NCI-H2196 treated with DMSO at 0.1 percent for 48 hours (cell line): ENCODE measurements at regions not wholly inside any gene's neighbourhood (a gene's known extent, or its start where the extent isn't known, plus 50 kb on each side); places are given as distances from the start of the nearest gene placed in this dataset.
"Not testable (repeated sequence)": the region's sequence is repeated elsewhere in the genome, so short reads cannot be mapped to it uniquely, and the experiment has no call there.

Source experiments
- DNase-seq: peaks from one replicate; lab custom pipeline; 2025; ENCODE audit not compliant: unreplicated experiment; lab: John Stamatoyannopoulos, UW

- DNase-seq, result not testable (repeated sequence)
Observed at GRCh38 chr7:15054304-15054703, 151.8 kb upstream of the DGKB start.

GRCh38 chr7:15049157-15049556 lies 146.6 kb upstream of the DGKB start:
- DNase-seq, result no peak

- no peak for DNase-seq
Observed at GRCh38 chr7:15046861-15047260, 144.3 kb upstream of the DGKB start.

DNA sequence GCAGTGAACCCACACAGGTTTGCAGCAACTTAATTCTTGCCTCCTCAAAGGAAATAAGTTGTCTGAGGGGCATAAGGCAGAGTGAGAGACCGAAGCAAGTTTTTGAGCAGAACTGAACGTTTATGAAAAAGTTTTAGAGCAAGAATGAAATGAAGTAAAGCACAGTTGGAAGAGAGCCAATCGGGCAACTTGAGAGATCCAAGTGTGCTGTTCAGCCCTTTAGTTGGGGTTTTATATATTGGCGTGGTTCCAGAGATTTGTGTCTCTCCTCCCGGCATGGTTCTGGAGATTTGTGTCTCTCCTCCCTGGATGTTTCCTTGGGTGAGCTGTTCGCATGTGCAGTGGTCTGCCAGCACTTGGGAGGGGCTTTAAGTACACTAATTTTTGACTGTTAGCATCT lies 141.4 kb upstream of the DGKB start:
- no peak for DNase-seq

- DNase-seq, result no peak
Observed at GRCh38 chr7:15042285-15043065, 139.9 kb upstream of the DGKB start.

DNA sequence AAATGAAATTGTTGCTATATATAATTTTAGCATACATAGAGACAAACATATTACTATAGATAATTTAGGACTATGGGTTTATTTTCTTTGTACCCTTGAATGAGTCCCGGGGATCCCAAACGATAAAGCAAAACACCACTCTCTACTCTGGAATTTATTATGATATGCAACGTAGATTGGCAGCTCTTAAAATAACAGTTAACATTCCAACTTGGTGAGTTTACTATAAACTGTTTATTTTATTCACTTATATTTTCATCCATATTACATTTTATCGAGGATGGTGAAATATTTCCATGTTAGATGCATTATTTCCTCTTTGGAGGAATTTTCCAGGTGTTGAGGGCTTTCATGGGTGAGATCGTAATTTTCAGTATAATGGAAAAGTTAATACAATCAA lies 138.7 kb upstream of the DGKB start:
- no peak for DNase-seq

DNA sequence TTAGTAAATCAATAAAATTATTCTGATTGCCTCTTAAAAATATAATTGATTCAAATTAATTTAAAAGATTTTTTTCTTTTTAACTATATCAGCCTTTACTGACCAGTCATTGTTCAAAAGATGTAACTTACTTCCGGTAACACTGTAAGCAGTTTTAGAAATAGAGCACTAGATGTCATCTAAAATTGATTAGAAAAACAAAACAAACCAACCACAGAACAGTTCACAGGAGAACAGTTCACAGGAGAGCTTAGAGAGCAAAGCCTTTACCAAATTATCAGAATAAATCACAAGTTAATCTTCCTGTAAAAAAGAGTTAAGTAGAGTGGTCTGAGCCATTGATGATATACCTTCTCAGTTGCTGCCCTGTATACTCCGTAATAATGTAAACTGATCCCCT lies 133.3 kb upstream of the DGKB start:
- no peak for DNase-seq

DNA sequence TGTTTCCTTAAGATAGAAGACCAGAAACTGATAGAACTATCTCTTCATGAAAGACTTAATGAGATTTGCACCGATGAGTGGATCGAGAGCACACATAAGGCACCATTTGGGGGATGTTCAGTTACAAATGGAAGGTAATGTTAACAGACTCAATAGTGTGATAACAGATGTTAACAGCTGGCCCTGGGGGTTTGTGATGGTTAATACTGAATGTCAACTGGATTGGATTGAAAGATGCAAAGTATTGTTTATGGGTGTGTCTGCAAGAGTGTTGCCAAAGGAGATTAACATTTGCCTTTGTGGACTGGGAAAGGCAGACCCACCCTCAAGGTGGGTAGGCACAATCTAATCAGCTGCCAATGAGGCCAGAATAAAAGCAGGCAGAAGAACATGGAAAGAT lies 130.5 kb upstream of the DGKB start:
- no peak for DNase-seq

DNA sequence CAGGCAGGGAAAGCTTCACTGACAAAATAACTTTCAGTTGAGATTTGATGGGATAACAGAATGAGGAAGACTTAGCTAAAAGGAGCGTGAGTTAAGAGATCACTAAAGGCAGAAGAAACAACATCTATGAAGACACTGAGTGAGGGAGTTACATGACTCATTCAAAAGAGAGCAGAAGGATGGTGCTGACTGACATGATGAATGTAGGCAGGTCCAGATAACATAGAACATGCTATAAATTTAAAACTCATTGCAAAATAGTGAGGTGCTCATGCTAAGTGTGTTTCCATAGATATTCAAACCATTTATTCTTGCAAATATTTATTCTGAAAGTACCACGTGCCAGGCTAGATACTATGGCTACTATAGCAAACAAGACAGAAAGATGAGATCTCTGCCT lies 116.4 kb upstream of the DGKB start:
- DNase-seq, result no peak

DNA sequence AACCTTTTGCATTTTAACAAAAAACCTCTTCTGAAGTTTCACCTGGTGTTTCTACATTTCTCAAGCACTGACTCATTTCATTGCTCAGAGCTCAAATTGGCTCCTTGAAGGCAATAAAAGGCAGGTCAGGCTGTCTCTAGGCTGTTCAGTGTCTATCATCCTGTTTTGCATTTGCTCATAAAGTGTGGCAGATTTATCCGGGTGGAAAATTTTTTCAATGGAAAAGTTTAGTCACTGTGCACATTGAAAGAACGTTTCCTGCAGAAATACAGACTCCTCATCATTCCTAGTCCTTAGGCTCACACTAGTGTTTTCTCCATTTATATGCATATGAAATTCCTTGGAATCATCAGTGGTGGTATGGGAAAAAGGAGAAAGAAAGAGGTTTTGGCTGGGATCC lies 114.2 kb upstream of the DGKB start:
- DNase-seq, result no peak

GRCh38 chr7:15016315-15016667 lies 113.7 kb upstream of the DGKB start:
- no peak for DNase-seq

DNA sequence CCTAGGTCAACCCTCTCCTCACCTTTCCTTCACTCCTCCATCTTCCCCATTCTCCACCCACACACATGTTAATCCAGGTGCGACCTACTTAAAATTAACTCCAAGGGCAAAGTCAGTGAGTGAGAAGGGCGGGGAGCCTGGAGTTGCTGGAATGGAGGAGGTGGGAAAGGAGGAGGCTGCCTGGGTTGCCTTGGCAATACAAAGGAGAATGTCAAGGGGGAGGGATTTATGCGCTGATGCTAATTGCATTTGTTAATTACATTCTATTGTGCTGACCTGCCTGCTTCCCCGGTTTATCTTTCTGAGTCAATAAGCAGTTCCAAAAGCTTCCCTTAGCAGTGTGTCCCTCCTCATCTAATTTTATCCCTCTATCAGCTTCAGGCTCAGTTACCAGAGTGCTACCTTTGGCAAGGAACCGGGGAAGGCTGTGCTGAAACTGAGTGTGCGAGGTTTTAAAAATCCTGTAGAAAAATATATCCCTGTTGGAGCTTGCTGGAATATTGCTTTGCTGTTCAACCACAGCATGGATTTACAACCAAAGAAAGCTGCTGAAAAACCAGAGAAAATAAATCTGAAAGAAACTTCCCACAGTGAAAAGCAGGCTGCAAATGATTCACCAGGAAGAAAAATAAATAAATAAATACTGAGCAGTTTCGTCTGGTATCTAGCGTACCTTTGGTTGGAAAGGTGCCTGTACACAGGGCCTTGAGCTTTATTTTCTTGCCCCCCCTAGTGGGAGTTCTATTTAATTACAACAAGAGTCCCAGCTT lies 113.2 kb upstream of the DGKB start:
- DNase-seq, result peak; percentile 82

DNA sequence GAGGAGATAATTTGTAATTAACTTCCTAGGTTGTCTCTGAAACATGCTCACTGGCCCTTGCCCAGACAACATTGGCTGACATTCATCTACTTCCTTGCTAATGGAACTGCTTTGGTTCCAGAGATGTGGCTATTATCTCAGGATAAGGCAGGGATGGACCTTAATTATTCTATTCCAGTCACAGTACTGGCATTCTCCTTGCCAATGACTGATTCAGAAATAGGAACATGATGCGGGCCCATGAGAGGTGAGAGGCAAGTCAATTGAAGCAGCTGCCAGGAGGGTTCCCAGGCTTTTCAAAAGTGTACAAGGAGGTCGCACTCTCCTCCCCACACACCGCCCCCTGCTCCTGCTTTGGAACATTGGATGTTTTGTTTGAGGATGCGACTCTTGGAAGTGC lies 109.6 kb upstream of the DGKB start:
- DNase-seq, result no peak

GRCh38 chr7:15011289-15011688 lies 108.7 kb upstream of the DGKB start:
- no peak for DNase-seq

- DNase-seq, result no peak
Observed at GRCh38 chr7:15007507-15007906, 105.0 kb upstream of the DGKB start.

DNA sequence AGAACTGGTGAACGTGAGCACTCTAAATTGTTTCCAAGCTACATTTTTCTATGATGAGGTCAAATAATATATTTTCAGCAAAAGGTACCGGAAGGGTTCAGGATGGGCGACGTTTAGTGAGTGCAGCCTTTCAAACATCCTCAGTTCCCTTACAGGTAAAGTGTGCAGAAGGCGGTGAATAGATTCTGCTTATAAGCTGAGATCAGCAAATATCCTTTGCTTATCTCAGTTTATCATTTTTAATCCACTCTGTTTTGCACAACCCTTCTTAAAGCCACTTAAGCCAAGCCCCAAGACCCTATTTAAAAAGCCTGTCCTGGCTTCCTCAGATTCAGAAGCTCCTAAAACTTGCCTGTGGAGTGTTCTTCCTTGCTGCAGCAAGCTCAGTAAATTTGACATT lies 103.1 kb upstream of the DGKB start:
- DNase-seq, result no peak

DNA sequence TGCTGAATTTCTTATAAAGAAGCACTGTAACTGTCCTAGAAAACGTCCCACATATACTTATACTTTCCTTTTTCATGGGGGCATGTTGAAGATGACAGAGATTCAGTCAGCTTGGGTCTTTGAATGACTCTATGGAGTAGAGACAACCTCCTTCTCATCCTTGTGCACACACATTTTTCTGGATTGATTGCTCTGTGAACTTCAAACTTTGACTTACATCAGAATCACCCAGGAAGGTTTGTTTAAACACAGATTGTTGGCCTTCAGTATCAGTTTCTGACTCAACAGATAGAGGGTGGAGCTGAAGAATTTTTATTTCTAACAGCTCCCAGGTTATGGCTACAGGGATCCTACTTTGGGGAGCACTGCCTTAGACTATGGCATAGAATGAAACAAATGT lies 97.6 kb upstream of the DGKB start:
- DNase-seq, result no peak

- no peak for DNase-seq
Observed at GRCh38 chr7:14999331-14999730, 96.8 kb upstream of the DGKB start.

DNA sequence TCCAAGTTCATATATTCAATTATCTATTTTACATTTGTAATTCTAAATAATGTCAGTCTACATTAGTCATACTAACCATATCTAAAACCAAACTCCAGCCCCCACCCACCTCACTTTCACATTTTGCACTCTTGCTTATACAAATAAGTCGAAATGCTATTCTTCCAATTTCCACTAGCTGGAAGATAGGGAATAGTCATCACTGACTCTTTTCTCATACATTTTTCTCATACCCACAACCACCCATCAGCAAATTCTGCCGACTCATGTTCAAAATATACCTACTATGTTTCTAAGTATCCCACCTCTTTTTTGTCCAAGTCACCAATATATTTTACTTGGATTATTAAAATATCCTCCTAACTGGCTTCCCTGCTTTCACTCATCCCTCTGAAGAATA lies 93.2 kb upstream of the DGKB start:
- DNase-seq, result no peak

DNA sequence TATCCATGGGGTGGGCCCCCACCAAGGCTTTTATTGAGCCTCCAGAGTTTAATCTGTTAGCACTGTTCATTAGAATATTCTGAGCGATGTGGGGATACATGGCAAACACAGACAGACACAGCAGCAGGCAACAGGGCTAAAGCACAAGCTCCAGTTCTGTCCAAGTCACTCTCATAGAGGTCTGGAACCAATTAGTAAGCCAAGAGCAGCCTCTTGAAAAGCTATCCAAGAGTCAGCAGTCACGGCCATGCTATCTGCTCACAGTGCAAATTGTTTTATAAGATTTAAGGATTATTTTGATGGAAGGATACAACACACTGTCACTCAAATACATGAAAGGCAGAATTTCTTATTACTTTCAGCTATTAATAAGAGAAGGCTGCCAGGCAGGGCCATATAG lies 86.4 kb upstream of the DGKB start:
- no peak for DNase-seq

DNA sequence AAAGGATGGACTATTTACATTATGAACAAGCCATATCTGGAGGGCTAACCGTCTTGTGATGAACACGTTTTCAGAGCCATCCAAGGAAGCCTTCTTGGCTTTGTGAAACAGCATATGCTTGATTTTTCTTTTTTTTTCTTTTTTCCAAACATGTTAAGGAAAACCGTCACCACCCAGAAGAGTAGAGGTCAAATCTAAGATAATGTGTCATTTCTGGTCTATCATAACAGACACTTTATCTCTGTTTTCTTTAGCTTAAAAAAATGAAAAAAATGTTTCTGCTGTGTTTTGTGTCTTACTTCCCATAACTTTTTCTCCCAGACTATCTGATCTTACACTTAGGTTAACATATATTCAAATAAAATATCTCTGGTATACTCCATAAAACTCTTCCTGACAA lies 76.1 kb upstream of the DGKB start:
- no peak for DNase-seq

GRCh38 chr7:14974688-14975087 lies 72.1 kb upstream of the DGKB start:
- DNase-seq, result no peak
